ENCODE measurements at regions not wholly inside any gene's neighbourhood (a gene's known extent, or its start where the extent isn't known, plus 50 kb on each side); places are given as distances from the start of the nearest gene placed in this dataset.

GRCh38 chr4:43353552-43353951 lies 461.0 kb downstream of the GRXCR1 start:
- TF ChIP-seq CTCF (conservative IDR thresholded peaks at IDR 0.05; ENCODE audit: low read depth, low read length): no peak
- TF ChIP-seq EZH2 (IDR thresholded peaks at IDR 0.05; ENCODE audit: borderline replicate concordance, low read depth, low read length, poor library complexity, severe bottlenecking): no peak
